Common myeloid progenitor, CD34-positive (primary cell): ENCODE measurements at regions not wholly inside any gene's neighbourhood (a gene's known extent, or its start where the extent isn't known, plus 50 kb on each side); places are given as distances from the start of the nearest gene placed in this dataset.

Experiments
- CTCF ChIA-PET: fragments of 350-600 bp; sonication (Branson Sonifier 250); formaldehyde crosslinking; loops from one replicate; lab custom pipeline; 2021; ENCODE audit warnings: antibody characterized with exemption; lab: Charles Lee
- POLR2A ChIA-PET: fragments of 350-600 bp; sonication (Branson Sonifier 250); formaldehyde crosslinking; loops from one replicate; lab custom pipeline; 2021; ENCODE audit warnings: antibody characterized with exemption; lab: Charles Lee
- DNase-seq, 3 donors: peaks; one replicate each; pipeline versions ENCODE4 v3.0.0 to v3.0.0-alpha.2; 2013
- H3K27ac ChIP-seq, 2 experiments: 1 replicate in 1 of 2; 2 replicates in 1 of 2; pipeline ENCODE4 v1.7.0; 2013; ENCODE audit warnings: inconsistent platforms in 2 of 2, low read length in 2 of 2, mild to moderate bottlenecking in 2 of 2, low read depth in 1 of 2, moderate library complexity in 1 of 2; ENCODE audit not compliant: severe bottlenecking in 2 of 2, insufficient read depth in 1 of 2, poor library complexity in 1 of 2
- H3K27me3 ChIP-seq, 5 experiments: replicated peaks in 2 of 5; 1 replicate in 3 of 5; 2 replicates in 2 of 5; pipeline versions ENCODE4 v1.6.1 to v1.7.0; 2013; ENCODE audit warnings: low read length in 4 of 5, mild to moderate bottlenecking in 2 of 5, moderate library complexity in 2 of 5, inconsistent platforms in 1 of 5; ENCODE audit not compliant: insufficient read depth in 5 of 5, control insufficient read depth in 4 of 5
- H3K36me3 ChIP-seq, 4 experiments: 1 replicate in 2 of 4; 2 replicates in 2 of 4; pipeline versions ENCODE4 v1.6.1 to v1.7.0; 2013; ENCODE audit warnings: low read length in 3 of 4, control low read depth in 1 of 4, mild to moderate bottlenecking in 1 of 4; ENCODE audit not compliant: control insufficient read depth in 4 of 4, insufficient read depth in 4 of 4
- H3K4me1 ChIP-seq, 4 experiments: 1 replicate in 3 of 4; 2 replicates in 1 of 4; pipeline versions ENCODE4 v1.6.1 to v1.7.1; 2013; ENCODE audit warnings: low read length in 3 of 4, mild to moderate bottlenecking in 3 of 4, control low read depth in 1 of 4, inconsistent platforms in 1 of 4, moderate library complexity in 1 of 4; ENCODE audit not compliant: control insufficient read depth in 4 of 4, insufficient read depth in 4 of 4; ENCODE audit errors: control extremely low read depth in 1 of 4
- H3K4me3 ChIP-seq, 7 experiments: 1 replicate in 4 of 7; 2 replicates in 3 of 7; pipeline versions ENCODE4 v1.5.1 to v1.7.0; 2013; ENCODE audit warnings: mild to moderate bottlenecking in 7 of 7, low read length in 6 of 7, moderate library complexity in 6 of 7, inconsistent platforms in 2 of 7, low read depth in 2 of 7, control low read depth in 1 of 7; ENCODE audit not compliant: insufficient read depth in 4 of 7, control insufficient read depth in 1 of 7; ENCODE audit errors: extremely low read depth in 1 of 7
- H3K9me3 ChIP-seq, 5 experiments: 1 replicate in 4 of 5; 2 replicates in 1 of 5; pipeline versions ENCODE4 v1.6.1 to v1.7.1; 2013; ENCODE audit warnings: low read length in 4 of 5, mild to moderate bottlenecking in 2 of 5, inconsistent platforms in 1 of 5, low read depth in 1 of 5, moderate library complexity in 1 of 5; ENCODE audit not compliant: control insufficient read depth in 4 of 5, insufficient read depth in 2 of 5; ENCODE audit errors: control extremely low read depth in 1 of 5
- WGBS: methylation state at CpG from one replicate; pipeline ENCODE4 v1.1.5; 2013; ENCODE audit not compliant: insufficient coverage; 5-methylcytosine and 5-hydroxymethylcytosine counted together

DNA sequence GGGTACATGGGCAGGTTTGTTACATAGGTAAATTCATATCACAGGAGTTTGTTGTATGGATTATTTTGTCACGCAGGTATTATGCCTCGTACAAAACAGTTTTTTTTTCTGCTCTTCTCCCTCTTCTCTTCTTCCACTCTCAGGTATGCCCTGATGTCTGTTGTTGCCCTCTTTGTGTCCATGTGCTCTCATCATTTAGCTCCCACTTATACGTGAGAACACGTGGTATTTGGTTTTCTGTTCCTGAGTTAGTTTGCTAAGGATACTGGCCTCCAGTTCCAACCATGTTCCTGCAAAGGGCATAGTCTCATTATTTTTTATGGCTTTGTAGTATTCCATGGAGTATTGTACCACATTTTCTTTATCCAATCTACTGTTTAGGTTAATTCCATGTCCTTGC is 65.7 kb downstream of the UNC5CL start:
- Histone ChIP-seq H3K36me3 (no peaks in the 10 kb centered on the region), H3K4me1 (no peaks in the 10 kb centered on the region), H3K27ac (no peak overlapping the region), H3K4me3 (no peak overlapping the region), H3K27me3 (peaks cover 0 to 4% (median 2%) of the 10 kb centered on the region in 5 experiments), H3K9me3 (peaks cover 0 to 3% (median 0%) of the 10 kb centered on the region in 5 experiments)
- DNase-seq: no peak
- POLR2A ChIA-PET: no interaction called here
- WGBS: 100% methylated on average over 1 of the region's 4 CpGs
- CTCF ChIA-PET: no interaction called here

DNA sequence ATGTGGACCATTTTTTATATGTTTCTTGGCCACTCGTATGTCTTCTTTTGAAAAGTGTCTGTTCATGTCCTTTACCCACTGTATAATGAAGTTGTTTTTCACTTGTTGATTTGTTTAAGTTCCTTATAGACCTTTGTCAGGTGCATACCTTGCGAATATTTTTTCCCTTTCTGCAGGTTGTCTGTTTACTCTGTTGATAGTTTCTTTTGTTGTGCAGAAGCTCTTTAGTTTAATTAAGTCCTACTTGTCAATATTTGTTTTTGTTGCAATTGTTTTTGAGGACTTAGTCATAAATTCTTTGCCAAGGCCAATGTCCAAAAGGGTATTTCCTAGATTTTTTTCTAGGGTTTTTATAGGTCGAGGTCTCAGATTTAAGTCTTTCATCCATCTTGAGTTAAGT is 66.2 kb downstream of the UNC5CL start:
- DNase-seq: no peak
- H3K4me3 ChIP-seq: no peak overlapping the region
- no peaks in the 10 kb centered on the region for H3K36me3 ChIP-seq
- peaks cover 0 to 3% (median 0%) of the 10 kb centered on the region in 5 experiments for H3K9me3 ChIP-seq
- WGBS: 100% methylated on average over 1 of the region's 3 CpGs
- ChIA-PET POLR2A (no interaction called here), CTCF (no interaction called here)
- no peaks in the 10 kb centered on the region for H3K4me1 ChIP-seq
- peaks cover 0 to 4% (median 0%) of the 10 kb centered on the region in 5 experiments for H3K27me3 ChIP-seq
- H3K27ac ChIP-seq: no peak overlapping the region

DNA sequence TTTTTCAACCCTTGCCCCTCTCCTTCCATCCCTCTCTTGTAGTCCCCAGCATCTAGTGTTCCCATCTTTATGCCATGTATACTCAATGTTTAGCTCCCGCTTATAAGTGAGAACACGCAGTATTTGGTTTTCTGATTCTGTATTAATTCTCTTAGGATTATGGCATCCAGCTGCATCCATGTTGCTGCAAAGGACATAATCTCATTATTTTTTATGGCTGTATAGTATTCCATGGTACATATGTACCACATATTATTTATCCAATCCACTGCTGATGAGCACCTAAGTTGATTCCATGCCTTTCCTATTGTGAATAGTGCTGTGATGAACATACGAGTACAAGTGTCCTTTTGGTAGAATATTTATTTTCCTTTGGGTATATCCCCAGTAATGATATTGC is 66.8 kb downstream of the UNC5CL start:
- ChIA-PET CTCF (no interaction called here), POLR2A (no interaction called here)
- peaks cover 0 to 4% (median 0%) of the 10 kb centered on the region in 5 experiments for H3K27me3 ChIP-seq

DNA sequence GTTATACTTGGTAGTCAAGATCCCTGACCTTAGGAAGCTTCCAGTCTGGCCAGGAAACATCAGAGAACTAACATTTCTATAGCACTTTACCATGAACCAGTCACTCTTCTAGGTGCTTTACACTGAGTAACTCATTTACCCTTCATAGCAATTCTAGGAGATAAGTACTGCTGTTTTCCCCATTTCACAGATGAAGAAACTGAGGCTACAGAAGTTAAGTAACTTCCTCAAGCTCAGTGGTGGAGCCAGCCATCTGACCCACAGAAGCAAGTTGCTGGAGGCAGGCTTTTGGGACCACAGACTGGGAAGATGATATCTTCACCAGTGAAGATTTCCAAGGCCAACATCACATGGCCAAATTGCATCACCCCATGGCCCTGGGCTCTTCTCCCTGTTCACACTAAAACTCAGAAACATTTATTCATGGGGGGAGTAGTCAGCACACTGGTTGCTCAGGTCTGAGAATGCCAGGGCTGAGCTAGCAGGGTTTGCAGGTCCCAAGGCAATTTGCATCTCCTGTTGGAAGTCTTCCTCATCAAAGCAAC is 70.3 kb downstream of the UNC5CL start:
- POLR2A ChIA-PET: no interaction called here
- no peak for DNase-seq
- Histone ChIP-seq H3K27me3 (peaks cover 0 to 4% (median 0%) of the 10 kb centered on the region in 5 experiments), H3K36me3 (no peaks in the 10 kb centered on the region), H3K27ac (no peak overlapping the region), H3K9me3 (peaks cover 0 to 3% (median 0%) of the 10 kb centered on the region in 5 experiments), H3K4me1 (no peaks in the 10 kb centered on the region), H3K4me3 (no peak overlapping the region)
- CTCF ChIA-PET: no interaction called here

More for the DNA sequence above, 66.8 kb downstream of the UNC5CL start:
- no peak overlapping the region for H3K27ac ChIP-seq
- H3K4me3 ChIP-seq: no peak overlapping the region
- no CpG with 5 or more reads among the region's 3 CpGs for WGBS
- DNase-seq: no peak
- no peaks in the 10 kb centered on the region for H3K36me3 ChIP-seq
- H3K4me1 ChIP-seq: no peaks in the 10 kb centered on the region
- peaks cover 0 to 3% (median 0%) of the 10 kb centered on the region in 5 experiments for H3K9me3 ChIP-seq

DNA sequence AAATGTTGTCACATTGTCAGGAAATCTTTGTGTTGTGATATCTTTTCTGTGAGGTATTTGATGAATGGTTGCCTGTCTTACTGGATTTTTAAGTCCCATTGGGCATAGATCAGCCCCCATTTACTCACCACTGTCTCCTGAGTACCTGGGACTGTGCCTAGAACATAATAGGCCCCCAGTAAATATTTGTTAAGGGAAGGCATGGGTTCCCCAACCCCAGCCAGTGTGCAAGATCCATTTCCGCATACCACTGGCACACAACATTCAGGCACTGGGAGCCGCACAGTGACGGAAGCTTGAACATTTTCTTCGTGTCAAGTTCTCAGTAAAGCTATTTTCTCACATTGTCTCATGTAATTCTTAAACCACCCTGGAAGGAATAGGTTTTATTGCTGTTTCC is 72.2 kb downstream of the UNC5CL start:
- CTCF ChIA-PET: interaction anchor here (1.2 kb wide), 1 partner anchor 13 kb away, joined by 3 read pairs; no protein-coding TSS in a partner anchor
- whole genome bisulfite sequencing: 92% methylated on average over 2 of the region's 4 CpGs
- H3K4me1 ChIP-seq: peaks cover 0 to 4% (median 3%) of the 10 kb centered on the region in 4 experiments
- POLR2A ChIA-PET: no interaction called here
- no peak overlapping the region for H3K4me3 ChIP-seq
- no peak overlapping the region for H3K27ac ChIP-seq
- no peaks in the 10 kb centered on the region for H3K36me3 ChIP-seq
- H3K27me3 ChIP-seq: peaks cover 0 to 4% (median 0%) of the 10 kb centered on the region in 5 experiments
- no peaks in the 10 kb centered on the region for H3K9me3 ChIP-seq
- DNase-seq: no peak

DNA sequence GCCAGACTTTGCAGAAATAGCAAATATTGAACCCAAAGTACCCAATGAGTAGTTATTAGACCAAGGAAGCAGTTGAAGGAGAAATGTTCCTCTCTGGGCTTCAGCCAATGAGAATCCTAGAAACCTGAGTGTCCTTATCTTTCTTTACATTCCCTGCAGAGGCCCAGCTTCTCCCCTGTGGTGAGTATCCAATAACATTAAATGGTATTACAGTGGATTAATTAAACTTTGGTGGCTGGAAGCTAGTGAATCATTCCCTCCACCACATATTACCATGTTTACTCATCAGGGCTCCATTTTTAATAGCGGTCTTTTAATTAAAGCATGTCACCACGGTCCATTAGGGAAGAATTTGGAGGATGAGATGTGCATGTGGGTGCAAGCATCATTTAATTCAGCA is 74.0 kb downstream of the UNC5CL start:
- Histone ChIP-seq H3K27ac (no peak overlapping the region), H3K4me3 (no peak overlapping the region), H3K36me3 (no peaks in the 10 kb centered on the region), H3K27me3 (peaks cover 0 to 2% (median 0%) of the 10 kb centered on the region in 5 experiments), H3K9me3 (no peaks in the 10 kb centered on the region), H3K4me1 (peaks cover 0 to 4% (median 3%) of the 10 kb centered on the region in 4 experiments)
- 100% methylated on average over 2 of the region's 2 CpGs for WGBS
- no peak for DNase-seq
- CTCF ChIA-PET: no interaction called here
- POLR2A ChIA-PET: no interaction called here

DNA sequence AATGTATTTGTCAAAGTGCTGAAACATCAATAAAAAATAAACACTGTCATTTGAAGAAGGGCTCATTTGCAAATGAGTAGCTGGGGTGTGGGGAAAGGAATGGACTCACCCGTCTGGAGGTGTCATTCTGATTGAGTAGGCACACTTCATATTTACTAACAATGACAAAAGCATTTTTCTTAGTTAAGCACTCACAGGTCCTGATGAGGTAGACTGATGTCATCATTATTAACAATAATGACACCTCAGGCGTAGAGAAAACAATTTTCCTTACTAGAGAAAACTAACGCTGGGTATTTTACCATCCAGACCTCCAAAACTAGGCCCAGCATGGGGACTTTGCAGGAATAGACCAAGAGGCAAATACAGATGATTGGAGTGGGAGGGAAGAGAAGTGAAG is 76.0 kb downstream of the UNC5CL start:
- Histone ChIP-seq H3K27ac (no peak overlapping the region), H3K4me1 (peaks cover 0 to 4% (median 3%) of the 10 kb centered on the region in 4 experiments), H3K9me3 (no peaks in the 10 kb centered on the region), H3K27me3 (peaks cover 0 to 1% (median 0%) of the 10 kb centered on the region in 5 experiments), H3K4me3 (no peak overlapping the region), H3K36me3 (no peaks in the 10 kb centered on the region)
- no CpG with 5 or more reads among the region's 3 CpGs for WGBS
- ChIA-PET POLR2A (no interaction called here), CTCF (interaction anchor here (1.1 kb wide), 1 partner anchor 8 kb away, joined by 3 read pairs; no protein-coding TSS in a partner anchor)
- no peak for DNase-seq
